Thoracic aorta (tissue), 2 donors: ENCODE measurements at regions not wholly inside any gene's neighbourhood (a gene's known extent, or its start where the extent isn't known, plus 50 kb on each side); places are given as distances from the start of the nearest gene placed in this dataset.

ENCODE experiments used
- ATAC-seq: fragments of 150-250 bp; one replicate; pipeline ENCODE4 v1.8.0; 2017; ENCODE audit warnings: low read depth; ENCODE audit not compliant: insufficient number of reproducible peaks, low FRiP score
- DNase-seq: peaks from one replicate; pipeline ENCODE4 v3.0.0-alpha.2; 2020; ENCODE audit warnings: low spot score
- H3K27ac ChIP-seq, 2 donors: fragments of 200-600 bp; sonication (generic); 1 replicate in 1 of 2; 2 replicates in 1 of 2; pipeline ENCODE4 v1.5.1; 2016; ENCODE audit warnings: mild to moderate bottlenecking in 2 of 2, moderate library complexity in 2 of 2
- H3K27me3 ChIP-seq: fragments of 200-600 bp; sonication (generic); replicated peaks from 2 replicates; pipeline ENCODE4 v1.6.0; 2016; ENCODE audit warnings: mild to moderate bottlenecking; ENCODE audit not compliant: insufficient read depth
- H3K36me3 ChIP-seq: fragments of 200-600 bp; sonication (generic); one replicate; pipeline ENCODE4 v1.5.1; 2016
- H3K4me1 ChIP-seq, 2 donors: fragments of 200-600 bp; sonication (generic); 1 replicate in 1 of 2; 2 replicates in 1 of 2; pipeline versions ENCODE4 v1.5.1 to v1.6.0; 2016; ENCODE audit warnings: low read depth in 2 of 2, mild to moderate bottlenecking in 1 of 2; ENCODE audit not compliant: control insufficient read depth in 1 of 2
- H3K4me3 ChIP-seq: fragments of 200-600 bp; sonication (generic); 2 replicates; pipeline ENCODE4 v1.5.1; 2016; ENCODE audit warnings: mild to moderate bottlenecking
- H3K9me3 ChIP-seq: fragments of 200-600 bp; sonication (generic); 2 replicates; pipeline ENCODE4 v1.5.1; 2016
- CTCF ChIP-seq: fragments of 200-600 bp; sonication (generic); IDR thresholded peaks from one replicate; pipeline ENCODE4 v1.5.1; 2019; ENCODE audit warnings: antibody characterized with exemption

DNA sequence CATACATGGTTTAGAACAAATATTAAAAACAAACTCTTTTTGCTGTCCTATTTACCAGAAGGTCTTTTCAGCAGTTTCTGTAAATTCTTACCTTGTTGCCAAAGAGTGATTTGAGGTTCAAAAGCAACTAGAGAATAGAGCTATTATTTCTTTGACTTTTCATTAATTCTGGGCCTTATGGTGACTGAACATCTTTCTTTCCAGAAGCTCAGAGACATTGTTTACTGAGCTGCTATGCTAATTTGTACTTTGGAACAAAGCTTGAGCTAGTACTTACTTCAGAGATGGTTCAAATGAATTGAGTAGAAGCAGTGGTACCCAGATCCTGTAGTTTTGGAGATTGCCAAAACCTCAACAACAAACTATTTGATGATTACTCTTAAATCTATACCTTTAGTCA lies 331.2 kb downstream of the SPRY2 start:
- Histone ChIP-seq H3K4me3 (no peak overlapping the region), H3K36me3 (no peaks in the 10 kb centered on the region), H3K4me1 (peaks cover 6 to 11% of the 10 kb centered on the region in 2 donors), H3K27me3 (no peaks in the 10 kb centered on the region), H3K27ac (no peak overlapping the region), H3K9me3 (no peaks in the 10 kb centered on the region)
- no peak for ATAC-seq
- no peak for TF ChIP-seq CTCF
- no peak for DNase-seq

DNA sequence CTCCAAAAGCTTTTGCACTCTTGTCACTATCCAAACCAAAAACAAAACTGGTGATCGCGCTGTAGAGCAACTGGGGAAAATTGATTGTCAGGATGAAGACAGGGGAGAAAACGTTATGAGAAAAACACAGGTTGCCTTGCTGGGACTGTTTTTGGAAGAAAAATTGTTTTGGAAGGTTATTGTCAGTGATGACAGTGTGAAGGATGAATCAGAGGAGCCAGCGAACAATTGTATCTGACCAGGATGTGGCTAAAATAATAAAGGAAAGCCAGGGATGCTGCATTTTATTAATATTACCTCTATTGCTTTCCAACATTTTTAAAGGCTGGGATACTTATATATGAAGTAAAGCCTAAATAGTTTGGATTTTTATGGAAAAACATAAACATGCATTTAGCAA lies 334.0 kb downstream of the SPRY2 start:
- H3K9me3 ChIP-seq, result no peaks in the 10 kb centered on the region
- no peaks in the 10 kb centered on the region for H3K27me3 ChIP-seq
- no peak for TF ChIP-seq CTCF
- H3K4me1 ChIP-seq, result peaks cover 6% of the 10 kb centered on the region in 2 donors
- no peaks in the 10 kb centered on the region for H3K36me3 ChIP-seq
- DNase-seq (no peak), ATAC-seq (no peak)
- no peak overlapping the region for H3K27ac ChIP-seq
- no peak overlapping the region for H3K4me3 ChIP-seq

- DNase-seq (no peak), ATAC-seq (no peak)
- Histone ChIP-seq H3K27me3 (no peaks in the 10 kb centered on the region), H3K36me3 (no peaks in the 10 kb centered on the region), H3K4me1 (peaks cover 0 to 20% of the 10 kb centered on the region in 2 donors), H3K27ac (no peak overlapping the region), H3K9me3 (no peaks in the 10 kb centered on the region), H3K4me3 (no peak overlapping the region)
- no peak for TF ChIP-seq CTCF
Observed at GRCh38 chr13:80001510-80001842, 339.4 kb downstream of the SPRY2 start.

DNA sequence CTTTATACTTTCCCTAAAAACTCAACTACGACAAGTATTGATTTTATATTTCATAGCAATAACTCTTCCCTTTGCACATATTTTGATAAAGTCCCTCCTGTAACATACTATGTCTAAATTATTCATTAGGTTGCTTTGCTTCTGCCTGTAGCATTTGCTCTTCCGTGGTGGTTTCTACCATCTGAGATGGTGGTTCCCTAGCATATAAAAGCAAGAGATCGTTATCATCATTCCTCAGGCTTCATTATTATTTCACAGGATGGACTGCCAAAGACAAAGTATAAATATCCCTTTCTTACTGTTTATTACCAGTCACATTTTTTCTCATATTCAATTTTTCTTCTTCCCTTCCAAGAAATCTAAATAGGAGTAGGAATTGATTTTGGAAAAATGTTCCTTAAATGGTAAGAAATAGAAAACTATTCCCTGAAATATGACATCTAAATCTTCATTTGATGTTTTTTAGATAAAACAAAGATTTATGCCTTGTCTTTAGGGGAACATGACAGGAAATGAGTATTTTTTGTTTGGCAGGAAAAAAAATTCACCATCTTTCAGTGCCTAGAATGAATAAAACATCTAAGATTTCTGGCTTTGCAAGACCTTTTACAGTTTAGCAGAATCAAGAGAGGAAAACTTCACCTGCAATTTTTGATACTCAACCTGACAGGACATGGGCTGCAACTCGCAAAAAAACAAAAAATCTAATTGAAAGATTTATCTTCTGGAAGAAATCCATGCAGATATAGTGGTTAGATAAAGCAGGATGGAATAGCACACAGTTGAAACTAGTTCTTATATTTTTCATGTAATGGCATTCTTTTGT lies 340.0 kb downstream of the SPRY2 start:
- no peak for TF ChIP-seq CTCF
- no peak overlapping the region for H3K27ac ChIP-seq
- no peak for ATAC-seq
- H3K4me3 ChIP-seq, result no peak overlapping the region
- no peaks in the 10 kb centered on the region for H3K36me3 ChIP-seq
- no peaks in the 10 kb centered on the region for H3K9me3 ChIP-seq
- H3K27me3 ChIP-seq, result no peaks in the 10 kb centered on the region
- no peak for DNase-seq
- peaks cover 0 to 20% of the 10 kb centered on the region in 2 donors for H3K4me1 ChIP-seq

DNA sequence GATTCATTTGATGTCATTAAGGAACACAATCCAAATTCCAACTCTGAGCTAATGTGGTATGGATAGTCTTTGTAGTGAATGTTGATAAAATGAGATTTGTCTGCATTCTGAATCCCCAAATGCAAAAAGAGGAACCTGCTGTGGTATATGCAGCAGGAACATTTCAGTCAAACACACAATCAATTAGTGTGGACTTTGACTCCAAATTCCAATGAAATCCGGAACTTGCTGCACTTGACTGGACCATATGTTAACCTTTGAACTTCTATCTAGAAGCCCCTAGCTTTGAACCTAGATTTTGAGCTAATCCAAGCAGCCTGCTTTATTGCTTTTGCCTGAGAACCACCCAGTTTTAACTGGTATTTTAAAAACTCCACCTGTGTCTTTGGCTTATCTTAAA lies 341.3 kb downstream of the SPRY2 start:
- H3K4me3 ChIP-seq, result no peak overlapping the region
- peaks cover 0 to 20% of the 10 kb centered on the region in 2 donors for H3K4me1 ChIP-seq
- TF ChIP-seq CTCF, result no peak
- H3K27ac ChIP-seq, result no peak overlapping the region
- no peaks in the 10 kb centered on the region for H3K36me3 ChIP-seq
- ATAC-seq, result no peak
- no peaks in the 10 kb centered on the region for H3K27me3 ChIP-seq
- H3K9me3 ChIP-seq, result no peaks in the 10 kb centered on the region
- no peak for DNase-seq
